ENCODE measurements at regions not wholly inside any gene's neighbourhood (a gene's known extent, or its start where the extent isn't known, plus 50 kb on each side); places are given as distances from the start of the nearest gene placed in this dataset.
A peak's percentile ranks its signal among the peaks of the same experiment; 100 is the strongest.
"Not testable (repeated sequence)": the region's sequence is repeated elsewhere in the genome, so short reads cannot be mapped to it uniquely, and the experiment has no call there.

DNA sequence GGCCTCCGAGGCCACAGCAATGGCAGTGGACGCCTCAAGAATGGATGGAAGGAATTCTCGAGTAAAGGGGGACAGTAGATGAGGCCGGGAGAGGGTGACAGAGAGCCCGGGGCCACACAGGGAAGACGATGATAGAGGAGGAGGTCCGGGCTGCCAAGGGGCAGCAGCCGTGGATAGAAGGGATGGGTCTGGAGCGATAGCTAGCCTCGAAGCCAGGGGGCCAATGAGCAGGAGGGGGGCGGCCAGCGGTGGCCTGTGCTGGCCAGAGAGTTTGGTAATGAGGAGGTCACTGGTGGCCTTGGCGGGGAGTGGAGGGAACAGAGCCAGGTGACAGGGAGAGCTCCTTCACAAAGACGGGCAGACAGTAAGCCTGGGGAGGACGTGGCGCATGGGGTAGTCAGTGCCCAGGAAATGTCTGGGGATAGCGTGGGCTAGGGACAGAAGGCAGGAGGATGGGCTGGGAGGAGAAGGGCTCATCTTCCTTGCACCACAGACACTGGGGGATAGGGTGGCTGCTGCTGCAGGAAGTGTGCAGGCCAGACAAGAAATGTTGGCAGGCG, 87.8 kb upstream of the ASB18 start:
- ChIA-PET CTCF (interaction anchor here (2.5 kb wide), 1 partner anchor 218 kb away, joined by 32 read pairs; the partner anchor contains the start of gene ACKR3), POLR2A (no interaction called here)
- Mint-ChIP-seq H3K36me3 (ENCODE audit: low read depth) (no peaks in the 10 kb centered on the region), H3K4me3 (no peak overlapping the region), H3K4me1 (ENCODE audit: low read depth) (peaks cover 3% of the 10 kb centered on the region), H3K27ac (no peak overlapping the region), H3K9me3 (ENCODE audit: insufficient read depth) (no peaks in the 10 kb centered on the region), H3K27me3 (ENCODE audit: low read depth) (no peaks in the 10 kb centered on the region)
- no peak for ATAC-seq
- DNase-seq = no peak

GRCh38 chr2:236352761-236353593, 88.8 kb upstream of the ASB18 start:
- CTCF ChIA-PET = interaction anchor here (0.6 to 2.5 kb wide), 12 partner anchors 10 to 734 kb away, joined by 3 to 32 read pairs (median 4); partner anchors contain the start of gene ACKR3
- Mint-ChIP-seq H3K4me1 (ENCODE audit: low read depth) (peaks cover 3% of the 10 kb centered on the region), H3K27ac (no peak overlapping the region), H3K9me3 (ENCODE audit: insufficient read depth) (no peaks in the 10 kb centered on the region), H3K4me3 (no peak overlapping the region), H3K27me3 (ENCODE audit: low read depth) (no peaks in the 10 kb centered on the region), H3K36me3 (ENCODE audit: low read depth) (no peaks in the 10 kb centered on the region)
- ATAC-seq = no peak
- peak; percentile 41 for DNase-seq
- POLR2A ChIA-PET = no interaction called here

- no peak for ATAC-seq
- Mint-ChIP-seq H3K27ac (no peak overlapping the region), H3K27me3 (ENCODE audit: low read depth) (no peaks in the 10 kb centered on the region), H3K9me3 (ENCODE audit: insufficient read depth) (no peaks in the 10 kb centered on the region), H3K36me3 (ENCODE audit: low read depth) (no peaks in the 10 kb centered on the region), H3K4me3 (no peak overlapping the region), H3K4me1 (ENCODE audit: low read depth) (peaks cover 3% of the 10 kb centered on the region)
- ChIA-PET POLR2A (no interaction called here), CTCF (interaction anchor here (0.6 to 2.5 kb wide), 13 partner anchors 10 to 733 kb away, joined by 3 to 32 read pairs (median 3); partner anchors contain the start of gene ACKR3)
- no peak for DNase-seq
These were observed 89.4 kb upstream of the ASB18 start for GRCh38 chr2:236353594-236353942.

GRCh38 chr2:236354056-236354940, 90.1 kb upstream of the ASB18 start:
- ATAC-seq (no peak), DNase-seq (no peak)
- ChIA-PET CTCF (interaction anchor here (0.8 to 2.5 kb wide), 11 partner anchors 9 to 732 kb away, joined by 3 to 32 read pairs (median 3); partner anchors contain the start of gene ACKR3), POLR2A (no interaction called here)
- no peaks in the 10 kb centered on the region for H3K36me3 Mint-ChIP-seq (ENCODE audit: low read depth)
- no peaks in the 10 kb centered on the region for H3K9me3 Mint-ChIP-seq (ENCODE audit: insufficient read depth)
- no peak overlapping the region for H3K4me3 Mint-ChIP-seq
- peaks cover 5% of the 10 kb centered on the region for H3K4me1 Mint-ChIP-seq (ENCODE audit: low read depth)
- peaks cover 1% of the 10 kb centered on the region for H3K27me3 Mint-ChIP-seq (ENCODE audit: low read depth)
- peak overlapping the region; percentile 2 for H3K27ac Mint-ChIP-seq

DNA sequence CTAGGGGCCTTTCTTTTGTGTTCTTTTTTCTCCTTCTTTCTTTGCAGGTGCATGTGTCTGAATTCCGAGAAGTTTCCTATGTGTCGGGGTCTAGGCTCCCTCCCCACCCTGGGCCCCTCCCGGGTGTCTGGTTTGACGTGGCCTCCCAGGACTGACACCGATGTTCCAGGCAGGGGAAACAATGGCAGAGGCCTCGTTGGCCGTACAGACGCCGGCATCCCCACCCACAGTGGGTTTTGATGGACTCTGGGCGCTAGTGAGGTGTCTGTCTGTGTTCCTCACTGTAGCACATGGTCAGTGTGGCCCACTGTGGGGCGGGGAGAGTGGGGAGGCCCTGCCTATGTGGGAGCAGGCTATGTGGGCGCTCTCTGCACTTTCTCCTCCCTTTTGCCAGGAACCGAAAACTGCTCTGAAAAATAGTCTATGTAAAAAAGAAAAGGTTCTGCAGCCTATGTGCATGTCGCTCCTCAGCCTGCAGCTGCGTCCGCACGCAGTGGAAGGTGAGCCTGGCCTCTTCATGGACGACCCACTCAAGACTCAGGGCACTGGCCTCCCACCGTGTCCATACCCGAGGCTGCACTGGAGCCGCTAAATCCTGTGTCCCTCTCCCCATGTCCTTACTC, 90.9 kb upstream of the ASB18 start:
- ChIA-PET POLR2A (no interaction called here), CTCF (interaction anchor here (1.2 kb wide), 1 partner anchor 183 kb away, joined by 3 read pairs; no protein-coding TSS in a partner anchor)
- no peak overlapping the region for H3K27ac Mint-ChIP-seq
- no peaks in the 10 kb centered on the region for H3K36me3 Mint-ChIP-seq (ENCODE audit: low read depth)
- H3K4me1 Mint-ChIP-seq (ENCODE audit: low read depth) = peaks cover 13% of the 10 kb centered on the region
- H3K27me3 Mint-ChIP-seq (ENCODE audit: low read depth) = peaks cover 9% of the 10 kb centered on the region
- DNase-seq (no peak), ATAC-seq (no peak)
- no peak overlapping the region for H3K4me3 Mint-ChIP-seq
- H3K9me3 Mint-ChIP-seq (ENCODE audit: insufficient read depth) = no peaks in the 10 kb centered on the region

DNA sequence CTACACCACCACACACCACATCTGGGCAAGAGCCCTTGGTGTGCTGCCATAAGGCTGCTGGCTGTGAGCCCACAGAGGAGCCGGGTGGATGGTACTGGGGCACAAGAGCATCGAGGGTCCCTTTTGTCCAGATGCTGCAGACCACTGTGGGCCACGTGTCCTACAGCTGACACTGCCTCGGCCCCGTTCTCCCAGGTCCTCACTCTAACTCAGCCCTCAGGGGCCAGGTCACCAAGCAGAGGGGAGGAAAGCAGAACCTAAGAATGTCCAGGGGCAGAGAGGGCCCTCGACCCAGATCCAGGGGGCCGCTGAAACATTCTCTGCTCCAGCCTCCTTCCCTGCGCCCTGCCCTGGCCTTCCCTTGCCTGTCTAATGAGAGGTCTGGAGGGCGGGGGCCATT, 91.7 kb upstream of the ASB18 start:
- H3K27ac Mint-ChIP-seq = no peak overlapping the region
- no peaks in the 10 kb centered on the region for H3K36me3 Mint-ChIP-seq (ENCODE audit: low read depth)
- H3K4me3 Mint-ChIP-seq = no peak overlapping the region
- ChIA-PET POLR2A (no interaction called here), CTCF (no interaction called here)
- no peaks in the 10 kb centered on the region for H3K9me3 Mint-ChIP-seq (ENCODE audit: insufficient read depth)
- no peak for DNase-seq
- peak; percentile 39 for ATAC-seq
- H3K4me1 Mint-ChIP-seq (ENCODE audit: low read depth) = peaks cover 14% of the 10 kb centered on the region
- peaks cover 14% of the 10 kb centered on the region for H3K27me3 Mint-ChIP-seq (ENCODE audit: low read depth)

DNA sequence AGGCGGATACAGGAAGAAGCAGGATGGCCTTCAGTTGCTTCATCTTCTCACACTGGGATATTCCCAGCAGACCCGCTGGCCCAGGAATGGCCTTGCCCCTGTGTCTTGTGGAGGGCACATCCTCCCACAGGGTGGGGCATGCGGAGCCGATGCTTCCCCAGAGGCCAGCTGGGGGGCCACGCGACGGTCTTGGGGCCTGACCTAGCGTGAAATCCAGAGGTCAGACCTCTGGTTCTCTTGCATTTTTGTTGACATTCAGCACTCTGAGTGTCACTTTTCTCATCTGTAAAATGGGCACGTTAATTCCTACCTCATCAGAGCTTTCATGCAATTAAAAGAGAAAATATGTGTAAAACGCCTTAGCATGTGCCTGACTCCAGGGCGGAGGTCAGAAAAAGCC, 92.1 kb upstream of the ASB18 start:
- POLR2A ChIA-PET, H3K27ac Mint-ChIP-seq, CTCF ChIA-PET: not testable (repeated sequence)

GRCh38 chr2:236358482-236358881, 94.3 kb upstream of the ASB18 start:
- H3K27me3 Mint-ChIP-seq (ENCODE audit: low read depth) = peaks cover 35% of the 10 kb centered on the region
- H3K36me3 Mint-ChIP-seq (ENCODE audit: low read depth); DNase-seq; POLR2A ChIA-PET; CTCF ChIA-PET; H3K27ac Mint-ChIP-seq; H3K9me3 Mint-ChIP-seq (ENCODE audit: insufficient read depth); H3K4me3 Mint-ChIP-seq; ATAC-seq: not testable (repeated sequence)
- peaks cover 11% of the 10 kb centered on the region for H3K4me1 Mint-ChIP-seq (ENCODE audit: low read depth)

More for the DNA sequence above, 92.1 kb upstream of the ASB18 start:
- not testable (repeated sequence) for H3K36me3 Mint-ChIP-seq (ENCODE audit: low read depth); H3K4me3 Mint-ChIP-seq; DNase-seq; ATAC-seq; H3K9me3 Mint-ChIP-seq (ENCODE audit: insufficient read depth)
- H3K27me3 Mint-ChIP-seq (ENCODE audit: low read depth) = peaks cover 17% of the 10 kb centered on the region
- H3K4me1 Mint-ChIP-seq (ENCODE audit: low read depth) = peaks cover 14% of the 10 kb centered on the region

- H3K27ac Mint-ChIP-seq = no peak overlapping the region
- no peak overlapping the region for H3K4me3 Mint-ChIP-seq
- H3K27me3 Mint-ChIP-seq (ENCODE audit: low read depth) = peaks cover 44% of the 10 kb centered on the region
- ChIA-PET CTCF (interaction anchor here (1.5 kb wide), 1 partner anchor 210 kb away, joined by 3 read pairs; the partner anchor contains the start of gene ACKR3), POLR2A (no interaction called here)
- no peaks in the 10 kb centered on the region for H3K9me3 Mint-ChIP-seq (ENCODE audit: insufficient read depth)
- DNase-seq = peak; percentile 43
- no peaks in the 10 kb centered on the region for H3K36me3 Mint-ChIP-seq (ENCODE audit: low read depth)
- peaks cover 11% of the 10 kb centered on the region for H3K4me1 Mint-ChIP-seq (ENCODE audit: low read depth)
- ATAC-seq = peak; percentile 68
These were observed 95.3 kb upstream of the ASB18 start for GRCh38 chr2:236359426-236360045.

DNA sequence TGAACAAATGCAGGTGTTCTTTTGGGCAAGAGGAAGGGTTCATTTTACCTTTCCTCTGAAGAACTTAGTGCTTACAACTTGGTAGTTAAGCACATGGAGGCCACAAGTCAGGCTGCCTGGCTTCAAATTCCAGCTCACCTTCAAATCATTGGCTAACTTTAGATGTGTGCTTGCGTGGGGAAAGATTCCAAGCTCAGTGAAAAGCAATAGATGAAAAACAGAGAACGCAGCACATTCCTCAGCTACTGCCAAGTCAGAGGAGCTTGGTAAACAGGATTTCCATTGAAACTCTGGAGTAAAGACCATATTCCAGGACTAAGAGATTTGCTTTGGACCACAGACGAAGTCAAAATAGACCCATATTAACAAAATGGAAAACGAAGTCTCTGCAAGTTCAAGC, 96.3 kb upstream of the ASB18 start:
- Mint-ChIP-seq H3K4me3 (no peak overlapping the region), H3K9me3 (ENCODE audit: insufficient read depth) (no peaks in the 10 kb centered on the region), H3K36me3 (ENCODE audit: low read depth) (no peaks in the 10 kb centered on the region), H3K4me1 (ENCODE audit: low read depth) (peaks cover 18% of the 10 kb centered on the region), H3K27me3 (ENCODE audit: low read depth) (peaks cover 53% of the 10 kb centered on the region), H3K27ac (no peak overlapping the region)
- ATAC-seq (no peak), DNase-seq (no peak)
- ChIA-PET POLR2A (no interaction called here), CTCF (interaction anchor here (1.5 kb wide), 1 partner anchor 209 kb away, joined by 3 read pairs; the partner anchor contains the start of gene ACKR3)

DNA sequence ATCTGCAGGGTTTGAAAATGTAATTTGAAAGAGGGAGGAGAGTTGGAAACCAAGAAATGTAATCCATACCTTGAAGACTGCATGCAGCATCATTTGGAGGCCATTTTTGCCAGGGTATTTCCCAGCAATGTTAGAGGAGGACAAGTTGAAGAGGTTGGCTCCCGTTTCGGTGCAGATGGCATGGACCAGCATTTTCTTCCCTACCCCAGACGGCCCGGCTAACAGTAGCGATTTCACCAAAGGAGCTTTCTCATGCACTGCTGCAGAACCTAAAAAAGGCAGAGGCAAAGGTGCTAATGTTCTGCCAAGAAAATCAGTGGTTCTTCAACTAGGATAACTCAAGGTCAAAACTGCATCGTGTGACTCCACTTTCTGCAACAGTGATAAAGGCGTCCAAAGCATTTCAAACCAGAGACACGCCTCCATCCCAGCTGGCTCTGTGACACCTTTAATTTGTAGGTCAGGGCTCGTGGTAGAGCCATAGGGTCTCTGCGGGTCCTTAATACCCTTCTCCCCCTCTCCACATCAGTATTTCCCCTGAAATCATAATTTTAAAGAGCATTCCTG, 99.6 kb upstream of the ASB18 start:
- Mint-ChIP-seq H3K36me3 (ENCODE audit: low read depth) (no peaks in the 10 kb centered on the region), H3K27ac (no peak overlapping the region), H3K4me1 (ENCODE audit: low read depth) (peaks cover 40% of the 10 kb centered on the region), H3K27me3 (ENCODE audit: low read depth) (peaks cover 75% of the 10 kb centered on the region), H3K9me3 (ENCODE audit: insufficient read depth) (no peaks in the 10 kb centered on the region), H3K4me3 (no peak overlapping the region)
- ATAC-seq (no peak), DNase-seq (no peak)
- POLR2A ChIA-PET = no interaction called here
- CTCF ChIA-PET = interaction anchor here (1.2 kb wide), 1 partner anchor 10 kb away, joined by 4 read pairs; no protein-coding TSS in a partner anchor
